WERI-Rb-1 (cell line): ENCODE measurements at regions not wholly inside any gene's neighbourhood (a gene's known extent, or its start where the extent isn't known, plus 50 kb on each side); places are given as distances from the start of the nearest gene placed in this dataset.
A peak's percentile ranks its signal among the peaks of the same experiment; 100 is the strongest.

Experiments
- DNase-seq: peaks from one replicate; pipeline ENCODE4 v3.0.0-alpha.2; 2020
- H3K27ac ChIP-seq: fragments of 250-450 bp; sonication (Bioruptor Pico); 2 replicates; pipeline ENCODE4 v1.5.1; 2020; ENCODE audit warnings: mild to moderate bottlenecking, moderate library complexity
- H3K27me3 ChIP-seq: fragments of 250-450 bp; sonication (Bioruptor Pico); 2 replicates; pipeline ENCODE4 v1.5.1; 2021; ENCODE audit warnings: mild to moderate bottlenecking, low read depth, moderate library complexity; ENCODE audit not compliant: insufficient read depth, severe bottlenecking
- H3K36me3 ChIP-seq: fragments of 250-450 bp; sonication (Bioruptor Pico); 2 replicates; pipeline ENCODE4 v1.5.1; 2020; ENCODE audit warnings: mild to moderate bottlenecking, moderate library complexity
- H3K4me3 ChIP-seq: 2 replicates; pipeline ENCODE4 v1.5.1; 2011; ENCODE audit warnings: low read depth, mild to moderate bottlenecking, control low read depth, low read length
- H3K9me3 ChIP-seq: fragments of 250-450 bp; sonication (Bioruptor Pico); 2 replicates; pipeline ENCODE4 v1.5.1; 2021; ENCODE audit warnings: mild to moderate bottlenecking, moderate library complexity; ENCODE audit not compliant: severe bottlenecking
- TF ChIP-seq, protein P1 (sequence below): IDR thresholded peaks from 2 replicates; pipeline ENCODE4 v1.5.1; 2011; ENCODE audit warnings: low read depth, mild to moderate bottlenecking, control low read depth, inconsistent platforms, low read length

- TF ChIP-seq, protein P1, sequence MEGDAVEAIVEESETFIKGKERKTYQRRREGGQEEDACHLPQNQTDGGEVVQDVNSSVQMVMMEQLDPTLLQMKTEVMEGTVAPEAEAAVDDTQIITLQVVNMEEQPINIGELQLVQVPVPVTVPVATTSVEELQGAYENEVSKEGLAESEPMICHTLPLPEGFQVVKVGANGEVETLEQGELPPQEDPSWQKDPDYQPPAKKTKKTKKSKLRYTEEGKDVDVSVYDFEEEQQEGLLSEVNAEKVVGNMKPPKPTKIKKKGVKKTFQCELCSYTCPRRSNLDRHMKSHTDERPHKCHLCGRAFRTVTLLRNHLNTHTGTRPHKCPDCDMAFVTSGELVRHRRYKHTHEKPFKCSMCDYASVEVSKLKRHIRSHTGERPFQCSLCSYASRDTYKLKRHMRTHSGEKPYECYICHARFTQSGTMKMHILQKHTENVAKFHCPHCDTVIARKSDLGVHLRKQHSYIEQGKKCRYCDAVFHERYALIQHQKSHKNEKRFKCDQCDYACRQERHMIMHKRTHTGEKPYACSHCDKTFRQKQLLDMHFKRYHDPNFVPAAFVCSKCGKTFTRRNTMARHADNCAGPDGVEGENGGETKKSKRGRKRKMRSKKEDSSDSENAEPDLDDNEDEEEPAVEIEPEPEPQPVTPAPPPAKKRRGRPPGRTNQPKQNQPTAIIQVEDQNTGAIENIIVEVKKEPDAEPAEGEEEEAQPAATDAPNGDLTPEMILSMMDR = no peak
- no peaks in the 10 kb centered on the region for H3K27me3 ChIP-seq
- peaks cover 6% of the 10 kb centered on the region for H3K9me3 ChIP-seq
- H3K27ac ChIP-seq = no peak overlapping the region
- H3K36me3 ChIP-seq = no peaks in the 10 kb centered on the region
- no peak overlapping the region for H3K4me3 ChIP-seq
- DNase-seq = no peak
Observed at GRCh38 chr6:105803442-105803841, 282.7 kb upstream of the PRDM1 start.

GRCh38 chr6:105802703-105803102, 283.4 kb upstream of the PRDM1 start:
- peaks cover 6% of the 10 kb centered on the region for H3K9me3 ChIP-seq
- H3K27me3 ChIP-seq = no peaks in the 10 kb centered on the region
- H3K36me3 ChIP-seq = no peaks in the 10 kb centered on the region
- H3K4me3 ChIP-seq = no peak overlapping the region
- H3K27ac ChIP-seq = no peak overlapping the region
- no peak for DNase-seq
- TF ChIP-seq, protein P1 = no peak

DNA sequence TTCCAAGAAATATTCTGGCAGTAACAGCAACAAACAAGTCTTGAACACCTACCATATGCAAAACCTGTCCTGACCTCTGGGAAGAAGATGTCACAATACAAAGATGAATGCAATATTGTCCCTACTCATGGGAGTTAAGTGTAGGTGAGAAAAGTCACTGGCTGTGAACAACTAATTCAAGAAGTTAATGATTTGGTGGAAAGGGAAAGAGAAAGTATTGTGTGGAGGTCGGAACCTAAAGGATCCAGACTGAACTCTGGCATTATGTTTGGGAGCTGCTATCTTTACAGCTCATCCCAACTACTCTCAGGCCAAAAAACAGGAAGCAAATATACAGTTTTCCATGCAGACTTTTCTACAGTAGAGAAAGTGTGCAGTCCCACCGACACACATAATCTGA, 285.3 kb upstream of the PRDM1 start:
- TF ChIP-seq, protein P1 = no peak
- Histone ChIP-seq H3K27ac (no peak overlapping the region), H3K36me3 (no peaks in the 10 kb centered on the region), H3K4me3 (no peak overlapping the region), H3K27me3 (no peaks in the 10 kb centered on the region), H3K9me3 (peaks cover 6% of the 10 kb centered on the region)
- no peak for DNase-seq

DNA sequence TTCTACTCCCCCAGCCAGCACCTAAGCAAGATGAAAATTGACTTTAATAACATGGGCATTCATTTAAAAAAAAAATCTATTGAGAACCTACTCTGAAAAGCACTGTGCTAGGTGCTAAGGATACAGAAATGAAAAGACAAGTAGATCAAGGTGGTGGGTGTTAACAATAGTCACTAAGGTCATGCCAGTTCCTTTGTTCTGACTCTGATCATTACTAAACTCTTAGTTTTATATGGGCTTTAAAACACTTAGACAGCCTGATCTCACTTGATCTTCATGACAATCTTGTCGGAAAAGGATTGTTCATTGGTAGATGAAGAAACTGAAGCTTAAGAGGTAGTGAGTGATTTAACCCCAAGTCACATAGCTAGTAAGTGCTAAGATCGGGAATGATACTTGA, 285.7 kb upstream of the PRDM1 start:
- TF ChIP-seq, protein P1 = no peak
- Histone ChIP-seq H3K27me3 (no peaks in the 10 kb centered on the region), H3K36me3 (no peaks in the 10 kb centered on the region), H3K27ac (no peak overlapping the region), H3K4me3 (no peak overlapping the region), H3K9me3 (peaks cover 4% of the 10 kb centered on the region)
- DNase-seq = no peak

DNA sequence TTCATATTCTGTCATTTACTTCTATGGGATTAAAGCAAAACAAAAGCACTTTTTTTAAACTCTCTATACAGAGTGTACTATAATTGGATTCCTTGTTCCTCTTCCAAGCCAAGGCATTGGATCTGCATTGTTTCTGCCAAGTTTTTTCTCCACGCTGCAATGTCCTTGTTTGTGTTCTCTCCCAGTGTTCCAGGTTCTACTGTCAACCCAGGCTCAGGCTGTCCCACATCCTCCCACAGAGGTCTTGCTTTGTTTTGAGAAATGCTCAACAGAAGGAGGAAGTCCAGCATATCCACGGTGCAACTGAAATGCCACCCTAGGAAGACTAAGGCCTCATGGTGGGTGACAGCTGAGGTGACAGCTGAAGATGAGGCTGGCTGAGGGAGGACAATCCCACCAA, 287.1 kb upstream of the PRDM1 start:
- no peaks in the 10 kb centered on the region for H3K27me3 ChIP-seq
- H3K4me3 ChIP-seq = no peak overlapping the region
- no peak overlapping the region for H3K27ac ChIP-seq
- H3K9me3 ChIP-seq = peaks cover 2% of the 10 kb centered on the region
- TF ChIP-seq, protein P1 = no peak
- no peak for DNase-seq
- no peaks in the 10 kb centered on the region for H3K36me3 ChIP-seq

DNA sequence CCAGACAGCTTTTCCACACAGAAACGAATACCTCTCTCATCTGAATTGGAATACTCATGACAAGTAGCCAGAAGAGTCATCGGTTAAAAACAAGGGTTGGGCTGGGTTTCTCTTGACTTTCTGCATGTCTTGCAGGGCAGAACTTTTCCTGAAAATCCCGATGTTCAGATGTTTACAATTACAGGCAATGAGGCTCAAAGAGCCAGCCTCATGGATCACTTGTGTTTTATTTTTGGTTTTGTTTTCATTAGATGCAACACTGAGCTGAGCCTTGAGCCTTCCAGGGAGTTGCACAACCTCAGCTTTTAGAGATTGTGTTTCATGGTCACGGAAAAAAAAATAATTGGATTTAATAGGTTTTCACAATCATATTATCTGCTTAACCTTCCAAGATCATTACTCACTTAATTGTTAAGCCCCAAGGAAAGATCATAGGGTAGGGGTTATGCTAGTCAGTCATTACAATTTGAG, 288.1 kb upstream of the PRDM1 start:
- DNase-seq = no peak
- Histone ChIP-seq H3K27me3 (no peaks in the 10 kb centered on the region), H3K27ac (peak overlapping the region; percentile 19; the same call in 1 of the 2 replicates), H3K4me3 (no peak overlapping the region), H3K9me3 (peaks cover 2% of the 10 kb centered on the region), H3K36me3 (no peaks in the 10 kb centered on the region)
- TF ChIP-seq, protein P1 = no peak
